ENCODE measurements at regions not wholly inside any gene's neighbourhood (a gene's known extent, or its start where the extent isn't known, plus 50 kb on each side); places are given as distances from the start of the nearest gene placed in this dataset.

- Histone ChIP-seq H3K36me3 (ENCODE audit: control insufficient read depth, insufficient read depth, low read length) (no peaks in the 10 kb centered on the region), H3K27ac (ENCODE audit: low read length) (no peak overlapping the region), H3K27me3 (ENCODE audit: control insufficient read depth, insufficient read depth, low read length) (no peaks in the 10 kb centered on the region), H3K9me3 (ENCODE audit: control insufficient read depth, insufficient read depth, low read length) (no peaks in the 10 kb centered on the region), H3K4me1 (ENCODE audit: control insufficient read depth, insufficient read depth, low read length) (no peaks in the 10 kb centered on the region), H3K4me3 (ENCODE audit: low read length) (no peak overlapping the region)
- peaks cover 0 to 2% of the 10 kb centered on the region in 2 donors for H3K9me3 Mint-ChIP-seq
- no peak for ATAC-seq
- no peak for TF ChIP-seq CTCF (IDR thresholded peaks at IDR 0.05)
- 57% methylated on average over 10 of the region's 10 CpGs for WGBS (ENCODE audit: insufficient coverage)
- no peaks in the 10 kb centered on the region for H3K36me3 Mint-ChIP-seq
- H3K27me3 Mint-ChIP-seq (ENCODE audit: low read depth in 2 of 2) = peaks cover 8 to 28% of the 10 kb centered on the region in 2 donors
- H3K27ac Mint-ChIP-seq = no peak overlapping the region
- no peak for DNase-seq
- intact Hi-C loops (cut with micrococcal nuclease) = no loop called here
- no peak overlapping the region for H3K4me3 Mint-ChIP-seq
- no peaks in the 10 kb centered on the region for H3K4me1 Mint-ChIP-seq
Observed at GRCh38 chr11:70928854-70929598, 323.4 kb downstream of the SHANK2 start.

GRCh38 chr11:70930215-70930614 lies 322.2 kb downstream of the SHANK2 start:
- ATAC-seq (no peak), DNase-seq (no peak)
- intact Hi-C loops (cut with micrococcal nuclease) = no loop called here
- Mint-ChIP-seq H3K27me3 (ENCODE audit: low read depth in 2 of 2) (peaks cover 8 to 28% of the 10 kb centered on the region in 2 donors), H3K4me1 (no peaks in the 10 kb centered on the region), H3K36me3 (no peaks in the 10 kb centered on the region), H3K4me3 (no peak overlapping the region), H3K27ac (no peak overlapping the region), H3K9me3 (peaks cover 0 to 2% of the 10 kb centered on the region in 2 donors)
- Histone ChIP-seq H3K9me3 (ENCODE audit: control insufficient read depth, insufficient read depth, low read length) (no peaks in the 10 kb centered on the region), H3K36me3 (ENCODE audit: control insufficient read depth, insufficient read depth, low read length) (no peaks in the 10 kb centered on the region), H3K4me3 (ENCODE audit: low read length) (no peak overlapping the region), H3K27me3 (ENCODE audit: control insufficient read depth, insufficient read depth, low read length) (no peaks in the 10 kb centered on the region), H3K4me1 (ENCODE audit: control insufficient read depth, insufficient read depth, low read length) (no peaks in the 10 kb centered on the region), H3K27ac (ENCODE audit: low read length) (no peak overlapping the region)
- 93% methylated on average over 3 of the region's 3 CpGs for WGBS (ENCODE audit: insufficient coverage)
- no peak for TF ChIP-seq CTCF (IDR thresholded peaks at IDR 0.05)

GRCh38 chr11:70931430-70931829 lies 320.9 kb downstream of the SHANK2 start:
- H3K9me3 ChIP-seq (ENCODE audit: control insufficient read depth, insufficient read depth, low read length) = no peaks in the 10 kb centered on the region
- H3K4me1 Mint-ChIP-seq = no peaks in the 10 kb centered on the region
- no peak for ATAC-seq
- no peak overlapping the region for H3K4me3 ChIP-seq (ENCODE audit: low read length)
- H3K4me1 ChIP-seq (ENCODE audit: control insufficient read depth, insufficient read depth, low read length) = no peaks in the 10 kb centered on the region
- no peak overlapping the region for H3K4me3 Mint-ChIP-seq
- no peak for TF ChIP-seq CTCF (IDR thresholded peaks at IDR 0.05)
- no peak for DNase-seq
- H3K27ac Mint-ChIP-seq = no peak overlapping the region
- no peak overlapping the region for H3K27ac ChIP-seq (ENCODE audit: low read length)
- H3K36me3 Mint-ChIP-seq = no peaks in the 10 kb centered on the region
- H3K9me3 Mint-ChIP-seq = peaks cover 0 to 2% of the 10 kb centered on the region in 2 donors
- H3K36me3 ChIP-seq (ENCODE audit: control insufficient read depth, insufficient read depth, low read length) = no peaks in the 10 kb centered on the region
- 81% methylated on average over 12 of the region's 12 CpGs for WGBS (ENCODE audit: insufficient coverage)
- peaks cover 8 to 28% of the 10 kb centered on the region in 2 donors for H3K27me3 Mint-ChIP-seq (ENCODE audit: low read depth in 2 of 2)
- H3K27me3 ChIP-seq (ENCODE audit: control insufficient read depth, insufficient read depth, low read length) = no peaks in the 10 kb centered on the region
- intact Hi-C loops (cut with micrococcal nuclease) = no loop called here
